ENCODE measurements at regions not wholly inside any gene's neighbourhood (a gene's known extent, or its start where the extent isn't known, plus 50 kb on each side); places are given as distances from the start of the nearest gene placed in this dataset.

DNA sequence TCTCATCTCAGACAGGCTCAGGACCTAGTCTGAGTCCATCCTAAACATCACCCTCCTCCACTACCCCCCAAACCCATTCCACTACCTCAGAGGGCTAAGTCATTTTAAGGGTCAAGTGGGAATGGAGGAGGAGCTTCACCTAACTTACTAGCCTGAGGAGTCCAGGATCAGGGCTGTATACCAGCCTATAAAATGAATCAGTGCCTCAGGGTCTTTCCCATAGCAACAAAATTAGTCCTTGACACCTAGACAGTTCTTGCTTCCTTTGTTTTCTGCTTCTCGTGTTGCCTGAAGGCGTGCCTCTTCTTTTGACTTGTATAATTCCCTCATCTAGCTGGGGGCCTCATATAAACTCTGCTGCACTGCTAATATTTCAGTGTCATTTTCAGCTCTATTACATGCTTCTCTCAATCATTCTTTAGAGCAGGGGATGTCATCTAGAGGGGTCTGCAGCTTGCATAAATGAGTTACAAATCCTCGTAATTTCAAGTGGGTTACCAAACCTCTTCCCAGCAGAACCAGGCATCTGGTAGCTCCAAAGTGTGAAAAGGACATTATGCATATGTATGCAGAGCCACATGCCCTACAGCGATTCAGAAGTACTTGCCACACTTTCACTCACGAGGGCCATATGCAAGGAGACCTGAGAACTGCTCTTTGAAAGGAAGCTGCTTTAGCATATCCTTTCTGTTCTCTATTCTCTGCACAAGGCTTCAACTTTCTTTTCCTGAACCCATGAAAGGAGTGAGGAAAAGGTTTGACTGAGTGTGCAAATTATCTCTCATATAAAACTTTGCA is 311.7 kb upstream of the SEMA6D start:
- H3K4me1 ChIP-seq = peaks cover 0 to 26% (median 5%) of the 10 kb centered on the region in 9 donors
- WGBS, 2 donors = 68 to 76% methylated on average over 5 of the region's 5 CpGs
- intact Hi-C loops (cut with DNase I) = no loop called here
- DNase-seq (no peak), ATAC-seq (no peak)
- no peak overlapping the region for H3K27ac ChIP-seq
- no peaks in the 10 kb centered on the region for H3K36me3 ChIP-seq
- no peaks in the 10 kb centered on the region for H3K9me3 ChIP-seq
- peaks cover 0 to 8% (median 0%) of the 10 kb centered on the region in 7 donors for H3K27me3 ChIP-seq
- H3K4me3 ChIP-seq = no peak overlapping the region
- TF ChIP-seq, protein P1, sequence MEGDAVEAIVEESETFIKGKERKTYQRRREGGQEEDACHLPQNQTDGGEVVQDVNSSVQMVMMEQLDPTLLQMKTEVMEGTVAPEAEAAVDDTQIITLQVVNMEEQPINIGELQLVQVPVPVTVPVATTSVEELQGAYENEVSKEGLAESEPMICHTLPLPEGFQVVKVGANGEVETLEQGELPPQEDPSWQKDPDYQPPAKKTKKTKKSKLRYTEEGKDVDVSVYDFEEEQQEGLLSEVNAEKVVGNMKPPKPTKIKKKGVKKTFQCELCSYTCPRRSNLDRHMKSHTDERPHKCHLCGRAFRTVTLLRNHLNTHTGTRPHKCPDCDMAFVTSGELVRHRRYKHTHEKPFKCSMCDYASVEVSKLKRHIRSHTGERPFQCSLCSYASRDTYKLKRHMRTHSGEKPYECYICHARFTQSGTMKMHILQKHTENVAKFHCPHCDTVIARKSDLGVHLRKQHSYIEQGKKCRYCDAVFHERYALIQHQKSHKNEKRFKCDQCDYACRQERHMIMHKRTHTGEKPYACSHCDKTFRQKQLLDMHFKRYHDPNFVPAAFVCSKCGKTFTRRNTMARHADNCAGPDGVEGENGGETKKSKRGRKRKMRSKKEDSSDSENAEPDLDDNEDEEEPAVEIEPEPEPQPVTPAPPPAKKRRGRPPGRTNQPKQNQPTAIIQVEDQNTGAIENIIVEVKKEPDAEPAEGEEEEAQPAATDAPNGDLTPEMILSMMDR (IDR thresholded peaks at IDR 0.05) = no peak

DNA sequence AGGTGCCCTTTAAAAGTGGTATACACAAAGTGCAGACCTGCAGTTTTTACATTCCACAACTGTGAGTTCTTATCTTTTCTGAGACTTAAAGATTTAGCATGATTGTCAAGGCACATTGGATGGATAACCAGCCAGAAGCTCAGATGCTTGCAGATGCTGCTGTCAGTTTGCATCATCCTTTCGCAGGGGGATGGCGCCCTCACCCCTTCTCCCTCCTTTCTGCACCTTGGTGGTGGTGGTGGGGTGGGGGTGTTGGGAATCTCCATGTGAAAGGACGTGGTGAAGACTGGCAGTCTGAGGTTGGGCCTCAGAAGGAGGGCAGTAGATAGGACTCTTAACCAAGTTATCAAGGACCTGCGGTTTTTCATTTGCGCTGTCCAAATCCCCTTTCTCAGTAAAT is 309.6 kb upstream of the SEMA6D start:
- intact Hi-C loops (cut with DNase I) = no loop called here
- Histone ChIP-seq H3K27me3 (peaks cover 0 to 8% (median 0%) of the 10 kb centered on the region in 7 donors), H3K4me3 (no peak overlapping the region), H3K4me1 (peaks cover 0 to 30% (median 10%) of the 10 kb centered on the region in 9 donors), H3K9me3 (no peaks in the 10 kb centered on the region), H3K27ac (no peak overlapping the region), H3K36me3 (no peaks in the 10 kb centered on the region)
- TF ChIP-seq, protein P1 (IDR thresholded peaks at IDR 0.05) = no peak
- WGBS, 2 donors = 97 to 98% methylated on average over 5 of the region's 5 CpGs
- ATAC-seq (no peak), DNase-seq (no peak)

DNA sequence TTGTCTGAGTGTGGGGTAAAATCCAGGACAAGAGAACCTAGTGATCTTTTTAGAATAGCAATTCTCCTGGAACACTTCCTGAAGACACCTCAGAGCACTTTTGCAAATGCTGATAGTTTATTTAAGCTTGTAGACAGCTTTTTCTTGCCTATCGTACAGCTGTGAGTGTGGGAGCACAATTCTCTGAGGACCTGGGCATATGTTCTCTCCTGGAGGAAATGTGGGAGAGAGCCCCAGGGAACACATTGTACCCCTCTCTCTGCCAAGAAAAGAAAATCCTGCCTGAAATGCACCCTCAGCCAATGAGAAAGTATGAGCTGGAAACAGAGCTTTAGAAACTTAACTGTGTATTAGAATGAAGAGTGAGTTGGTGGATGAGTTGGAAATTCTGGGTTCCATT is 308.3 kb upstream of the SEMA6D start:
- no peaks in the 10 kb centered on the region for H3K36me3 ChIP-seq
- 47 to 58% methylated on average over 1 of the region's 1 CpG for WGBS, 2 donors
- H3K27me3 ChIP-seq = peaks cover 0 to 4% (median 0%) of the 10 kb centered on the region in 7 donors
- no peaks in the 10 kb centered on the region for H3K9me3 ChIP-seq
- peak in 4 of 8 donors; percentile 55 to 87 (median 61) for ATAC-seq
- TF ChIP-seq, protein P1 (IDR thresholded peaks at IDR 0.05) = no peak
- H3K4me3 ChIP-seq = no peak overlapping the region
- DNase-seq = no peak
- peaks cover 0 to 27% (median 10%) of the 10 kb centered on the region in 9 donors for H3K4me1 ChIP-seq
- intact Hi-C loops (cut with DNase I) = no loop called here
- H3K27ac ChIP-seq = no peak overlapping the region

DNA sequence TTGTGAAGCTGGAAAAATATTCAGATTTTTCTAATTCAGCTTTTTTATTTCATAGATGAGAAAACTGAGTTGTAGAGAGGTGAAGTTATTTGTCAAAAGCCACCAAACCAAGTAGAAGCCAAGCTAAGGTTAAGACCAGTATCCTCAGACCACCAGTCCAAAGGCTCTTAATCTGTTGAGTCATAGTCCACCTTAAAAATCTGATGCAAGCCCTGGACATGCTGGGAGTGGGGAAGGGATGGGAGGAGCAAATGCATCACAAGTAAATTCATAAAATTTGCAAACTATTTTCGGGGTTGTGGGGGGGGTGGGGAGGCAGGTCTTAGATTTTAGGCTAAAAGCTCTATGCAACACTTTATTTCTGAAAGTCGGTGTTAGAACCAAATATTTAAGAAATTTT is 307.7 kb upstream of the SEMA6D start:
- Histone ChIP-seq H3K9me3 (no peaks in the 10 kb centered on the region), H3K27me3 (peaks cover 0 to 4% (median 0%) of the 10 kb centered on the region in 7 donors), H3K4me1 (peaks cover 0 to 27% (median 10%) of the 10 kb centered on the region in 9 donors), H3K4me3 (no peak overlapping the region), H3K36me3 (no peaks in the 10 kb centered on the region), H3K27ac (no peak overlapping the region)
- ATAC-seq (no peak), DNase-seq (no peak)
- intact Hi-C loops (cut with DNase I) = no loop called here
- TF ChIP-seq, protein P1 (IDR thresholded peaks at IDR 0.05) = no peak
- 82 to 91% methylated on average over 2 of the region's 2 CpGs for WGBS, 2 donors

Data from heart right ventricle (tissue), 16 donors.